ENCODE measurements at regions not wholly inside any gene's neighbourhood (a gene's known extent, or its start where the extent isn't known, plus 50 kb on each side); places are given as distances from the start of the nearest gene placed in this dataset.

DNA sequence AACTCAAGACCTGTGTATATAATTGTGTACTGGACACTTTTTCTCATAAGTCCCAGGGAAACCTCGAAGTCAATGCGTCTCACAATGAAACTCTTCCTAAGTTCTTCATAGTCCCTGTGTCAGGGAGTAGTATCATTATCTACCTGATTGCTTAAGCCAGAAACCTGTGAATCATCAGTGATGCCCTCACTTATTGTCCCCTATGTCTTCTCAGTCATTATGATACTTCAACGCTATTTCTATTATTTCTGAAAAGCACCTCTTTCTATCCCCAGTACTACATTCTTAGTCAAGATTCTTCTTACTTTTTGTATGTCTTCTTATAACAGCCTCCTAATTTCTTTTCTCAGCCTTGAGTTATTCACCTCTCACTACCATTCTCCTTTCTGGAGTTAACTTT is 94.3 kb downstream of the OTUD1 start:
- TF ChIP-seq, protein P1, sequence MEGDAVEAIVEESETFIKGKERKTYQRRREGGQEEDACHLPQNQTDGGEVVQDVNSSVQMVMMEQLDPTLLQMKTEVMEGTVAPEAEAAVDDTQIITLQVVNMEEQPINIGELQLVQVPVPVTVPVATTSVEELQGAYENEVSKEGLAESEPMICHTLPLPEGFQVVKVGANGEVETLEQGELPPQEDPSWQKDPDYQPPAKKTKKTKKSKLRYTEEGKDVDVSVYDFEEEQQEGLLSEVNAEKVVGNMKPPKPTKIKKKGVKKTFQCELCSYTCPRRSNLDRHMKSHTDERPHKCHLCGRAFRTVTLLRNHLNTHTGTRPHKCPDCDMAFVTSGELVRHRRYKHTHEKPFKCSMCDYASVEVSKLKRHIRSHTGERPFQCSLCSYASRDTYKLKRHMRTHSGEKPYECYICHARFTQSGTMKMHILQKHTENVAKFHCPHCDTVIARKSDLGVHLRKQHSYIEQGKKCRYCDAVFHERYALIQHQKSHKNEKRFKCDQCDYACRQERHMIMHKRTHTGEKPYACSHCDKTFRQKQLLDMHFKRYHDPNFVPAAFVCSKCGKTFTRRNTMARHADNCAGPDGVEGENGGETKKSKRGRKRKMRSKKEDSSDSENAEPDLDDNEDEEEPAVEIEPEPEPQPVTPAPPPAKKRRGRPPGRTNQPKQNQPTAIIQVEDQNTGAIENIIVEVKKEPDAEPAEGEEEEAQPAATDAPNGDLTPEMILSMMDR (IDR thresholded peaks at IDR 0.05; ENCODE audit: low read depth, low read length) = no peak
- CTCF ChIA-PET = no interaction called here

DNA sequence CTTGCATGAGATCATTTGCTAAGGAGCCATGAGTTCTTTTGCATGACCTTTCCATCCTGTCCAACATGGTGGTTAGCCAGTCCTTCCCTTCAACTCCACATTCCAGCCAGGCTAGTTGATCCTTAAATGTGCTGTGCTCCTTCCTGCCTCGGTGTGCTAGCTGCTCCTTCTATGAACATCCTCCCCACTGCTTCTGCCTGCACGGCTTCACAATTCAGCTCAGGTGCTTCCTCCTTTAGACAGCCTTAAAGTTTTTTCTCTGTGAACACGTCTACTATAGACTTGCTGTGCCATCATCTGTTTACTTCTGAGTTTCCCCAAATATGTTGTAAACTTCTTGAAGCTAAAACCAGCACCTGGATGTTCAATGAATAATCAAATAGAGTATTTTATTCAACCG is 95.5 kb downstream of the OTUD1 start:
- DNase-seq (ENCODE audit: low read depth, low spot score) = no peak
- no peak overlapping the region for H3K27ac ChIP-seq (ENCODE audit: low read depth, low read length)
- POLR2A ChIA-PET = no interaction called here
- no peaks in the 10 kb centered on the region for H3K9me3 ChIP-seq (ENCODE audit: control insufficient read depth, insufficient read depth, low read length)
- no peak overlapping the region for H3K4me3 ChIP-seq (ENCODE audit: low read depth, low read length)
- CTCF ChIA-PET = interaction anchor here (0.9 kb wide), 1 partner anchor 9 kb away, joined by 3 read pairs; no protein-coding TSS in a partner anchor
- H3K27me3 ChIP-seq (ENCODE audit: control insufficient read depth, insufficient read depth, low read length) = no peaks in the 10 kb centered on the region
- TF ChIP-seq, protein P1 (IDR thresholded peaks at IDR 0.05; ENCODE audit: low read depth, low read length) = no peak

More for the DNA sequence above, 94.3 kb downstream of the OTUD1 start:
- H3K27me3 ChIP-seq (ENCODE audit: control insufficient read depth, insufficient read depth, low read length) = no peaks in the 10 kb centered on the region
- no peak overlapping the region for H3K4me3 ChIP-seq (ENCODE audit: low read depth, low read length)
- POLR2A ChIA-PET = no interaction called here
- no peak overlapping the region for H3K27ac ChIP-seq (ENCODE audit: low read depth, low read length)
- no peaks in the 10 kb centered on the region for H3K9me3 ChIP-seq (ENCODE audit: control insufficient read depth, insufficient read depth, low read length)
- no peak for DNase-seq (ENCODE audit: low read depth, low spot score)

DNA sequence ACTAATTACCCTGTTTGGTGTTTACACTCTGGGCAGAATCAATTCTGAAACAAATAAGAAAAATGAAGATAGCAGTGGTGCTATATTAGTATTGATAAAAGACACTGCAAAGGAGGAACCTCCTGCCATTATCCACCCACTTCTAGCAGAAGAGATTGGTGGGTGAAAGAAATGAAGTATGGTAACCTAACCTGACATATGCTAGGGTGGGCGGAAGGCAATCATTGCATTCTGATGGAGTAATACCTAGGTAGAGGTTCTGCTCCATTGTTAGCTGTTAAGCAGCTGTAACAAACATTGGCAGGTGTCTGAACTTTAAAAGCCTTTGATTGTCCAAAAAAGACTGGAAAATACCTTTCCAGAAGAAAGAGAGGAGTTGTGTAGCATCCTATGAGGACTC is 95.9 kb downstream of the OTUD1 start:
- ChIA-PET POLR2A (no interaction called here), CTCF (interaction anchor here (0.7 to 1.0 kb wide), 3 partner anchors 9 to 240 kb away, joined by 3 to 5 read pairs (median 4); no protein-coding TSS in a partner anchor)
- DNase-seq (ENCODE audit: low read depth, low spot score) = no peak
- no peak overlapping the region for H3K4me3 ChIP-seq (ENCODE audit: low read depth, low read length)
- H3K9me3 ChIP-seq (ENCODE audit: control insufficient read depth, insufficient read depth, low read length) = no peaks in the 10 kb centered on the region
- no peaks in the 10 kb centered on the region for H3K27me3 ChIP-seq (ENCODE audit: control insufficient read depth, insufficient read depth, low read length)
- TF ChIP-seq, protein P1 (IDR thresholded peaks at IDR 0.05; ENCODE audit: low read depth, low read length) = no peak
- no peak overlapping the region for H3K27ac ChIP-seq (ENCODE audit: low read depth, low read length)

DNA sequence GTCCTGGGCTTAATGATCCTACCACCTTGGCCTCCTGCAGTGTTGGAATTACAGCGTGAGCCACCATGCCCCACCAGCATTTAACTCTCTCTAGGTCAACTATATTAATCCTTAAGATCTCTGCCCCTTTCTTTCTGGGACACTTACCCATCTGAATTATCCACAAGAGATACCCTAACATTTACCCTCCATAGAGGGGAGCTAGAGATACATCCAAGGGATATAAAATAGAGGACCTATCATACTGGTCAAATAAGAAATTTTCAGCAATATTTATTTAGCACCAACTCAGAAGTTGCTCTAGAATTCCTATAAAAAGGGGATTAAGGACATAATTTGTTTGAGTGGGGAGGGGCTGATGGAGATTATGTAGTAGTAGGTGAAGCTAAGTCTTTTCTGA is 96.5 kb downstream of the OTUD1 start:
- Histone ChIP-seq H3K27me3 (ENCODE audit: control insufficient read depth, insufficient read depth, low read length) (no peaks in the 10 kb centered on the region), H3K27ac (ENCODE audit: low read depth, low read length) (no peak overlapping the region), H3K4me3 (ENCODE audit: low read depth, low read length) (no peak overlapping the region), H3K9me3 (ENCODE audit: control insufficient read depth, insufficient read depth, low read length) (no peaks in the 10 kb centered on the region)
- TF ChIP-seq, protein P1 (IDR thresholded peaks at IDR 0.05; ENCODE audit: low read depth, low read length) = no peak
- POLR2A ChIA-PET = no interaction called here
- no peak for DNase-seq (ENCODE audit: low read depth, low spot score)
- CTCF ChIA-PET = interaction anchor here (0.7 to 1.0 kb wide), 2 partner anchors 34 to 241 kb away, joined by 4 to 5 read pairs; no protein-coding TSS in a partner anchor

DNA sequence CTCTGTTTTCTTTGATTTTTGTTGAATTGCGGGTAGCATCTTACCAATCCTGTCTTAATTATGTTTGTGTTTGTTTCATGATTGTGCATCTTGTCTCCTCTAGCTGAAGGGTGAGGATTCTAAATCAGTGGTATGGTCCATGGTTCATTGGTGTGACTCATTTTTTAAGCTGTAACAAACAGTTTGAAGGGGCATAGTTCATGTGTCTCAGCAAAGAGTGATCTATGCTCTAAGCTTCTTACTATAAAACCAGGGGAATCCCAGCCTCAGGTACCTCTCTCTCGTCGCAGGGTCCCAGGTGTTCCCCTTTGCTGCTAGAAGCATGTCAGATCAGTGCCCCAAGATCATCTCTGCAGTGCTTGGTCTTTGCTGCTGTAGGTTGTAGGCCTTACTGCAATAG is 100.1 kb downstream of the OTUD1 start:
- Histone ChIP-seq H3K27ac (ENCODE audit: low read depth, low read length) (no peak overlapping the region), H3K4me3 (ENCODE audit: low read depth, low read length) (no peak overlapping the region), H3K27me3 (ENCODE audit: control insufficient read depth, insufficient read depth, low read length) (no peaks in the 10 kb centered on the region), H3K9me3 (ENCODE audit: control insufficient read depth, insufficient read depth, low read length) (no peaks in the 10 kb centered on the region)
- ChIA-PET CTCF (interaction anchor here (1.1 to 1.2 kb wide), 2 partner anchors 11 to 23 kb away, joined by 3 to 4 read pairs; no protein-coding TSS in a partner anchor), POLR2A (no interaction called here)
- TF ChIP-seq, protein P1 (IDR thresholded peaks at IDR 0.05; ENCODE audit: low read depth, low read length) = no peak
- DNase-seq (ENCODE audit: low read depth, low spot score) = no peak
